GM21717 (cell line): ENCODE measurements at regions not wholly inside any gene's neighbourhood (a gene's known extent, or its start where the extent isn't known, plus 50 kb on each side); places are given as distances from the start of the nearest gene placed in this dataset.

ENCODE experiments used
- ATAC-seq: cut with Tn5 transposase; IDR thresholded peaks from one replicate; pipeline ENCODE4 v1.9.1; 2021; ENCODE audit warnings: mild to moderate bottlenecking, moderate library complexity; ENCODE audit not compliant: unreplicated experiment

DNA sequence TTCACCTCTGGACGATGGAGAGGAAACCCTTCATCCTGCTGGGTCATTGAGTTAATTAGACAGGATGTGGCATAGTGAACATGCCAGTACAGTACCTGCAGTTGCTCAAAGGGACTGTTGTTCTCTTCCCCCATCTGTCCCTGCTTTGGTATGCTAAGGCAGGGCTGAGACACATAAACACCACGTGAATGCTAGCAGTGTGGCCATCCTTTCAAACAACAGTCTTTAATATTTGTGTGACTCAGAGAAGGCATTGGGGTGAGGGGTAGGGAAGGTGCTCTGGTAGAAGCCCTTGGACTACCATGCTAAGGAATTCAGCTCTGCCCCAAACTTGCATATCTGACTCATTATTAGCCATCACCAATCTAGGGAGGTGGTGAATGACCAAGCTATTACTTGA, 180.2 kb upstream of the ZNF618 start:
- ATAC-seq, result no peak

DNA sequence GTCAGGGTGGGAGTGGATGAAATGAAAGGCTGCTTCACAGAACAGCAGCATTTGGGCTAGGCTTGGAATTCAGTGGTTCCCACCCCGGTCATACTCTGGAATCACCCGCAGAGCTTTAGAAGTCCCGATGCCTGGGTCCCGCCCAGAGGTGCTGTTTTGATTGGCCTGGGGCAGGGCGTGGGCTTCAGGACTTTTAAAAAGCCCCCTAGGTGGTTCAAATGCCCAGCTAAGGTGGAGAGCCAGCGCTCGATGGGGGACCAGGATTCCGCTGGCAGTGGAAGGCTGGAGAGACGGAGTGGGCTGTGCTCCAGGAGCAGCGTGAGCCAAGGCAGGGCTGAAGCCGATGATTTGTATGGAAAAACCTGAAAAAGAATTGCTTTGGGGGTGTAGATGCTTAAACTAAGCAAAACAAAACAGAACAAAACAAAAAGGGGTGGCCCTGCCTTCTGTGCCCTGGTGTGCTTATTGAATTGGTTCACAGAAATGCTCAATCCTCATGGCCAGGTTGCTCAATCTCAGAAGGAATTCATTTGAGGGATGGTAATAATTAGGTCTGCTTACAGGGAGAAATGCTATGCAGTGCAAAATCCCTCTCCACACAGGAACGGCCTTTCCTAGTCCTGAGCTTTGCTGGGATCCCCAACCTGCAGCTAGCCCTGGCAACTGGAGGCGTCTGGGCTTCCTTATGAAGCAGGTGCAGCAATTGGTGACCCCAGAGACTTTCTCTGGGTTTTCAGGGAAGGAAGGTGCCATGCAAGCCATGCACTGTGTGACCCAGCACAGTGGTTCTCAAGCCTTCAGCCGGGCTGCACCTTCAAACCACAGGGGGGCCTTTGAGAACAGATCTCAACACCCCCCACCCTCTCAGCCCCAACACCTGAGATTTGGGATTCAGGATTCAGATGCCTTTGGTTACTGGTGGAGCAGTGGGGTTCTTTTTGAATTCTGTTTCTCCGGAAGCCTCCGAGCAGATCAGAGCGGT, 174.0 kb upstream of the ZNF618 start:
- no peak for ATAC-seq

DNA sequence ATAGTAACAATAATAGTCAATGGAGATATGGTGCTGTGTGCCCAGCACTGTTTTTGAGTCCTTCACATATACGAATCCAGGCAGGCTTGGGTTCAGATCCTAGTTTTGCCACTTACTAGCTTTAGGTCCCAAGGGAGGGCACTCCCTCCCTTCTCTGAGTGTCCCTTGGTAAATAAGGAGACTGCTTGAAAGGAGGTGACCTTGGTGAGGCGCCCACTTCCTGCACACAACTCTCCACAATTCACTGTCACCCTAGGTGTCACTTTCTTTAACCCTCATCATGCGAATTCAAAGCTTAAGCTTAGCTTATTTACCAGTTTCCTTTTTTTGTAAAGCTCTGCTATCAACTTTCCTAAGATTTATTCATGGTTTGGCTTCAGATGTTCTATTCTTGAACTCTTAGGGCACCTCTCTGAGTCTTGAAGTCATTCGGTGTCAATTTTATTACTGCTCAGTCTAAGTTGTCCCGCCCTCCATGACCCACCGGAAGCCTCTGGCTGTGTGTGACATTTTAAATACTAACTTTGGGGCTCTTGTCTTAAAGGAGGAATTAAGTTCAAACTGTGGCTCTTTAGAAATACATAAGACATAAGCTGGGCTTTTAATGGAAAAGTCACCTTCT, 170.7 kb upstream of the ZNF618 start:
- no peak for ATAC-seq

DNA sequence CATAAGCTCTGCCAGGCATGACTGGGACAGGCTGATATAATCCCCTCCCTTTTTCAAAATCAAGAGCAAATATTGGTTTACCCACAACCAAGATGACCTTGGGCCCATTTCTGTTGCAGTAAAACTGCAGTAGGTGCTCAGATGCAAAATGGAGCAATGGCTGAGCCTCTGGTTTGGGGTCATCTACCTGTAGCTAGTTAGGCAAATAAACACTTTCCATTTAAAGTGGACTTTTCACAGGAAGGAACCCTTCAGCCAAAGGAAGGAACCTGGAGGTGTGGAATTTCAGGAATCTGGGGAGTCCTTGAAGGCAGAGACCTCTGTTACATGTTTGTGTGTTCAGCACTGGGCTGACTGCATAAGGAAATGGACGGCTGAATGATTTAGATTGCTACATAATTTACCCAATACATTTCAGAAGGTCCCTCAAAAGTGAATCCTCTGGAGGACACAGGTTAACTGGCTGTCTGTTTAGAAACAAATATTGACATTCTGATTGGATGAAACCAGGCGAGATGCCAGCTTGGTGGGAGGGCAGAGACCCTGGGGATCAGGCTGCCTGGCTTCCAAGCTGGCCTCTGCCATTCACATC, 170.1 kb upstream of the ZNF618 start:
- no peak for ATAC-seq

DNA sequence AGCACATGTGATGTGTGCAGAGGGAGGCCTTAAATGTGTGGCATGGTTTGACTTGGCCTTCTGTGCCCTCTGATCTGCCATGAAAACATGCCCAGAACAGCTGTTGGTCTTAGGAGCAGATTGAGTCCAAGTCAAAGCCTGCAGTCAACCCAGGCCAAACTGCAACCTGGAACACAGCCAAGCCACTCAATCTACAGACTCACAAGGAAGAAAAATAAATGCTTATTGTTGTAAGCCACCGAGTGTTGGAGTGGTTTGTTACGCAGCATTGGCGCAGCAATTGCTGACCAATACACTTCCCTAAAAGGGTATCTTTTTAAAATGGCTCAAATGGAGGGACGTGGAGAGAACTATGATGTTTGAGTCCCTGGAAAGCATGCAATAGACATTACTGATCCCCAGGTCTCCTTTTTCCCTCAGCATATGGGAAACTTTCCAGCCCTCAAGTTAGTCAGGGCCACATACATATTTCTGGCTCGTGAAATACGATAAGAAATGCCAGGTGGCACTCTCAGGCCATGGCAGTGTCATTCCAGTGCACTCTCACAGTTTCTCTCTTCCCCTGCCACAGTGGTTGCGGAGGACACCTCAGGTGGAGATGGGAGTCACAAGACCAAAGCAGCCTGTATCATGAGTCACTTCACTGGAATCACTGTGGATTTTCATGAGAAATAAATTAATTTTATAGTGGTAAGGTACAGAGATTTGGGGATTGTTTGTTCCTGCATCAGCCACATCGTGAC, 168.0 kb upstream of the ZNF618 start:
- no peak for ATAC-seq

DNA sequence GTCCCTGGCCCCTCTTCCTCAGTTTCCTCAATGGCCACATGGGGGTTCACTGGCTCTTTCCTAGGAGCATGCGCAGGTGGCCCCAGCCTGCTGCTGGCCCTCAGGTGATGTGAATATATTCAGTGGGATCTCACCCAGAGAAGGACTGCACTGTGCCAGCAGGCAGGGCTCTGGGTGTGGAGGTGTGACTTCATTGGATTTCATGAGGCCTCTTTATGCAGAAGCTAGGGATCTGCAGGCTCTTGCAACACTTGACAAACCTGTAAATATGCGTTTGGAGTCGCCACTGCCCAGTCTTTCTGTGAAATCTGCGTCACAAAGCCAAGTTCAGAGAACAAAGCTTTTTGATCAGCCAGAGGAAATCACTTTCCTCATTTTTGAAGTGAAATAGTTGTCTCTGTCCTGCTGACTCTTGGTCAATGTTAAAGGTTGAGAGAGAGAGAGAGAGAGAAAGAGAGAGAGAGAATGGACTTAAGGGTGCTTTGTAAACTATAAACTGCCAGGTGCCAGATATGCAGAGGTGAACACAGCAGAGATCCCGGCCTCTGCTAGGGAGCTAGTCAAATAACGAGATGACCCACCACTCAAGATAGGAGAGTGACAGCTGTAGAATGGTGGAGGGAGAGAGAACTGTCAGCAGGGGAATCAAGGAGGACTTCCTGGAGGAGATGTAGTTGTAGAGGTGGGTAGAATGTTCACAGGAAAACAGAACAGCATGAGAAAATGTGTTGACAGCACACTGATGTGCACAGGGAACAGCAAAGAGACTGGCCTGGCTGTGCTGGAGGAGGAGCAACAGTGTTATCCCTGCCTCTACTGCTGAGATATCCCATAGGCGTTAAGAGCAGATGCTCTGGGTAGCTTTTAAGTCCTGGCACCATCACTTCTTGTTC, 167.0 kb upstream of the ZNF618 start:
- ATAC-seq, result no peak

DNA sequence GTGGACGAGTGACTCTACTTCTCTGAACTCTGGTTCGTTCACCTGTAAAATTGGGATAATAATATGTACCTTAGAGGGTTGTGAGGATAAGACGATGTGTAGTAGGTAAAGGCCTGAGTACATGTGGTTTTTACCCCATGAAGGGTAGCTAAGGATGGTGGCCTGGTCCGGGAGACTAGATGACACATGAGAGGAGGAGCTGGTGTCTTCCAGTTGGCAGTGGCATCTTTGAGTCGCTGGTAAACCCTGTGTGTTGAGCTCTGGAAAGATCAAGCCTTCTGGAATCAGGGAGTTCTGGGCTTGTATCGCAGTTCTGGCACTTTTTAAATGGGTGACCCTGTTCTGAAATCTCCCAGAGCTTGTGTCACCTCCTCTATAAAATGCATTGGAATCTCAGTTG, 166.4 kb upstream of the ZNF618 start:
- ATAC-seq, result no peak

DNA sequence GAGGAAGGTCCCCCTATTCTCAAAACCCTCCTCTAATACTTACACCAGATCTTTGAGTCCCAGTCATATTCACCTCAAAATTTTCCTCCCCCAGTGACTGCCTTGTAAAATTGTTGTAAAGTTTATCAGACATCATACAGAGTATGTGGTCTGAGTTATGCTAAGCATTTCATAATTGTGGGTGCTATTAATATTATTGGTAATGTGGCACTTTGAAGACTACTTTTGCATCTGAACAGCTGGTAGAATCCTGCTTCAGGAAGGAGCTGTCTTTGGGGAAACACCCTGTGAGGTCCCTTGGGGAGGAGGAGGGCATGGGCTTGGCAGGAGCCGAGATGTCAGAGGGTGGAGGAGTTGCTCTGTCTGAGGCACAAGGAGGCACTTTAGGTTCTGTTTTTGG, 164.9 kb upstream of the ZNF618 start:
- ATAC-seq, result no peak

DNA sequence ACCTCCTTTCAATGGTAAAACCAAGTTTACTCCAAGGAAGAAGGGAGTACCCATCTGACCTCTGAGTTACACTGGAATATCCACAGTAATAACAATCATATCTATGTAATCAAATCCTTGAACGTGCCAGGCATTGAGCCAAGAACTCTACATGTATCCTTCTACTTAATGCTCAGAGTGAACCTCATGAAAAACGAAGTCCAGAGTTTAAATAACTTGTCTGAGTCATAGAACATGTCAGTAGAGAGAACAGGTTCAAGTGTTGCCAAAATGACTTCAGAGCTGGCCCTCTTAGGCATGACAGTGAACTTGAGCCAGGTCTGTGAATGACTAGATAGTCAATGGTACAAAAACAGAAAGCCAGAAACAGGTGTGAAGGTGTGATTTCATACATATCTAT, 164.1 kb upstream of the ZNF618 start:
- no peak for ATAC-seq

DNA sequence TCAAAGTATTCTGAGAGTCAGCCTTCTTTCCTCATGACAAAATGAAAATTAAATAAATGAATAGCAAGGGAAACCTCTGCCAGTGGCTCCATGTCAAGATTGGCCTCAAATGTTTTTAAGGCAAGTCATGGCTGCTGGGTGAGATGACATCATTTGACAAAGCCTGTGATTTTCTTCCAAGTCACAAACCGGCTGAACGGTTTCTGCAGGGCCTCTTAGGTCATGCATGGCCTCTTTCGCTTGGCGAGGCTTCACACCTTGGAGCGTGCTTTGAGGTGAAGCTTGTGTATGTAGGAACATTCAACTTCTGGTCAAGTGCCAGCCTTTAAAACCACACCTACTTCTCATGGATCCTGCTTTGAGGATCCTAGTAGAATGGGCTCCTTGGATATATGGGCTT, 161.0 kb upstream of the ZNF618 start:
- ATAC-seq, result no peak

DNA sequence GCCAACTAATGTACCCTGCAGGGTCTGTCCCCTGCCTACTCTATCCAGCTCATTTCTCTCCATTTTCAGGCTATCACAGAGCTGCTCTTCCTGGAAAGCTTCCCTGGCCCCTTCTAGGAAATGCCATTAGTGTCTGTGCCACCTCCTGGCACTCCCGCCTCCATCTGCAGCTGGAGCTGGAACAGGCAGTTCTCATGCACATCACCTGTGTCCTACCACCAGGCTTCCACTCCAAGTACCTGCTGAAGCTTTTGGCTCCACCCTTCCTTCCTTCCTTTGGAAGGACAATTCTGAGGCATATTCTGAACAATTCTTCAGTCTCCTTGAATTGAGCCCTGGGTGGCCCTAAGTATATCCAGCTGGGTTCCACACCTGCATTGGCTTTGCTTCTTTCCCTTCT, 156.2 kb upstream of the ZNF618 start:
- no peak for ATAC-seq

DNA sequence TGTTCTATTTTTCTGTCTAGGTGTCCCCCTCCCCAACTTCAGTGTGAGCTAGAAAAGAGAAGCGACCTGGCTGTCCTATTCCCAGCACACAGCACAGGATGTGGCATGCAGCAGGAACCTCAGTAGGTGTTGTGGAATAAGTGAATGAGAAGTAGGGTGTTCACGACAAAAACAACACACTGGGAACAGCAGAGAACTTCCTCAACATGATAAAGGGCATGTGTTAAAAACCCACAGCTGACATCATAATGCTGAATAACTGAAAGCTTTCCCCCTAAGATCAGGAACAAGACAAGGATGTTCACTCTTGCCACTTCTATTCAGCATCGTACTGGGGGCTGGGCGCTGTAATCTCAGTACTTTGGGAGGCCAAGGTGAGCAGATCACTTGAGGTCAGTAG, 155.6 kb upstream of the ZNF618 start:
- no peak for ATAC-seq

DNA sequence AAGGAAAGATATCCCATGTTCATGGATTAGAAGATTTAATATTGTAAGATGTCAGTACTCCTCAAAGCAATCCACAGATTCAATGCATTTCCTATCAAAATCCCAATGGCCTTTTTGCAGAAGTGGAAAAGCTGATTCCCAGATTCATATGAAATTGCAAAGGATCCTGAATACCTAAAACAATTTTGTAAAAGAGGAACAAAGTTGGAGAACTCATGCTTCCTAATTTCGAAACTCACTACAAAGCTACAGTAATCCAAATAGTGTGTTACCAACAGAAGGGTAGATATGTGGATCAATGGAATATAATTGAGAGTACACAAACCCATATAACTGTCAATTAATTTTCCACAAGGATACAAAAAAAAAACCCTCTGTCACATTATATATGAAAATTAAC, 154.3 kb upstream of the ZNF618 start:
- ATAC-seq, result no peak

DNA sequence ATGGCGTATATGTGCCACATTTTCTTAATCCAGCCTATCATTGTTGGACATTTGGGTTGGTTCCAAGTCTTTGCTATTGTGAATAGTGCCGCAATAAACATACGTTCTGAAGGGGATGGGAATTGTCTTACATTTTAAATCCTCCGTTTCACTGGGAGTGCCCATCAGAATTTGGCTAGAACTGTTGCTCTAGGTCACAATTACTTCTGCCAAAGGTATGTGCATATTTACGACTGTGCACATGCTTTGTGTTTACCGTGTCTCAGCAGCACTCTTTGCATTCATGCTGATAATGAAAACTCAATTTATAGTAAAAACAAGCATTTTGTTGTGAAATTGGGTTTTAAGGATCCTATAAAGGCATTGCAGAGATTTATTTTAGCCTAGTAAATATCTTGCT, 151.9 kb upstream of the ZNF618 start:
- no peak for ATAC-seq

DNA sequence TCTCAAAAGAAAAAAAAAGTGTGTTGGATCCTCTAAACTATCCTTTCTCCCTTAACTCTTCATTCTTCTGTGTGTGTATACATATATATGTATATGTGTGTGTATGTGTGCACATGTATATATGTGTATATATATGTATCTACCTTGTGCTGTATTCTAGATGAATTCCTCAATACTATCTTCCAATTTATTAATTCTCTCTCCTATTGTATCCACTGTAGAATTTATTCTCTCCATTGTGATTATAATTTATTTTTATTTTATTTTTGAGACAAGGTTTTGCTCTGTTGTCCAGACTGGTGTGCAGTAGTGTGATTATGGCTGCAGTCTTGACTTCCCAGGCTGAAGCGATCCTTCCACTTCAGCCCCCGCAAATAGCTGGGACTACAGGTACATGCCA, 147.1 kb upstream of the ZNF618 start:
- ATAC-seq, result no peak

DNA sequence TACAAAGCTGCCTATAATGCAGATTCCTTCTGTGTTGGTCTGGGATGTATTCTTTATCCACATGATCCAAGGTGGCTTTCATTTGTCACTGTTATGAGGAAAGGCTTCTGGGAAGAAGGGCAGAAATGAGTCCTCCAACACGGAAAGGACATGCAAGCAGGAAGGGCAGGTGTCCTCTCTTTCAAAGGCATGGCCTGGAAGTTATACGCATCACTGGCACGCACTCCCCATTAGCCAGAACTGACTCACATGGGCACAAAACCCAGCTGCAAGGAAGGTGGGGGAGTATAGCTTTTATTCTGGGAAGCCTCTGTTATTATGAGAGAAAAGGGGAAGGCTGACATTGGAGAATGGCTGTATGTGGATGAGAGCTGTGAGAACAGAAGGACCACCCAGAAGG, 141.3 kb upstream of the ZNF618 start:
- no peak for ATAC-seq

DNA sequence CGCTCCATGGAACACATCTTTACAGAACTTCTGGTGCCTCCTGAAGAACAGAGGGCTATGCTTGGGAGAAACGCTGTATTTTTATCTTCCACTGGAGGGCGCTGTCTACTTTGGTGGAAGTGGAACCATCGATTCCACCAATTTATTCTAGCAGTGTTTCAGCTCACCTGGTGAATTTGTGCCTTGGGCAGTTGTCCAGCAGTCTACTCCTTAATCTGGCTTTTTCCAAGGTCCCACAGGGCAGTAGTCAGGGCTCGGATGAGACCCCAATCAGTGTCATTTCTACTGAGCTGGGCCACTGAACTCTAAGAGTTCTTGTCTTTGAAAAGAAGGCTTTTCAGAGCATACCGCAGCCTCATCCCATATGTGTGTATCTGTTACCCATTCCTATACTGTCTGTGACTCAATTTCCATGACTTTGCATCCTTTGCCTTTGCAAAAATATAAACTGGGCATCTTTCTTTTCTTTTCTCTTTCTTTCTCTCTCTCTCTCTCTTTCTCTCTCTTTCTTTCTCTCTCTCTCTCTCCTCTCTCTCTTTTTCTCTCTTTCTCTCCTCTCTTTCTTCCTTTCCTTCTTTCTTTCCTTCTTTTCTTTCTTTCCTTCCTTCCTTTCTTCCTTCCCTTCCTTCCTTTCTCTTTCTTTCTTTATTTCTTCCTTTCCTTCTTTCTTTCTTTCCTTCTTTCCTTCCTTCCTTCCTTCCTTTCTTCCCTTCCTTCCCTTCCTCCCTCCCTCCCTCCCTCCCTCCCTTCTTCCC, 138.4 kb upstream of the ZNF618 start:
- ATAC-seq, result no peak

DNA sequence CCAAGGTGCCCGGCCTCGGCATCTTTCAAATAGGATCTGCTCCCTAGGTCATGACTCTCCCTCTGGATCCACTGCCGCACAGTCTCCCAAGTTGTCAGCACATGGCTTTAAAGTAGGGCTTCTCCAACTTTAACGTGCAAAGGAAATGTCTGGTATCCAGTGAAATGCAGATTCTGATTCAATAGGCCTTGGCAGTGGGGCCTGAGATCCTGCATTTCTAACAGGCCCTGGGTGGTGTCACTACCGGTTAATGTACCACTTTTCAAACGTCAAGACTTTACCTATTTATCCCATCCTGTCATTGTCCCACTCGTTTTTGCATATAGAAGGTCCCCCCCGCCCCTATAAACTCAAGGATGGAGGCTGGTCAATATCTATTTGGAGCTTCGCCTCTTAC, 137.6 kb upstream of the ZNF618 start:
- no peak for ATAC-seq

DNA sequence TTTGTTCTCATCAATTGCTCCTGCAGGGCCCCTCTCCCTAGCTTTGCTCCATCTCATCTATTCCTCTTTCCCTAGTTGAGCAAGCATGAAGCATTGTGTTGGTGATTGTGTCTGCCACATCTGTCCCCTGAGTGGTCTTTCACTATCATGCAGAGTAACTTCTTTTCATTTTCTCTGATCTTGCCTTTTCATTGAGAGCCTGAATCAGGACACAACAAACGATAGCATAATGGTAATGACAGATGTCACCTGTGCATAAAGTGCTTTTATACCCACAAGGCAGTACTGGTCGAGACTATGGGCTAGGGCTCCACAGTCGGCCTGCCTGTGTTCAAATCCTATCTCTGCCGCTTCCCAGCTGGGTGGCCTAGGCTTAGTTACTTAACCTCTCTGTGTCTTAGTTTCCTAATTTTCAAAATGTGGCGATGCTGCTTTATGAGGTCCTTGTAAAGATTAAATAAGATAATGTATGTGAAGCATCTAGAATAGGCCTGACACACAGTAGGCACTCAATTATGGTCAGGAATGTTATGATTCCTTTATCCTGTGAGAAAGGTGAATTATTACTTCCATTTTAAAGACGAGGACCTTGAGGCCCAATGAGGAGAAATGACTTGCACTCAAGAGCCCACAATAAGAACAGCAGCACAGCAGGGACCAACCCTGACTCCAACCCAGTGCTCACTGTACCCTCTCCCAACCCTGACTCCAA, 137.1 kb upstream of the ZNF618 start:
- no peak for ATAC-seq
